T47D (cell line): ENCODE measurements at regions not wholly inside any gene's neighbourhood (a gene's known extent, or its start where the extent isn't known, plus 50 kb on each side); places are given as distances from the start of the nearest gene placed in this dataset.
"Not testable (repeated sequence)": the region's sequence is repeated elsewhere in the genome, so short reads cannot be mapped to it uniquely, and the experiment has no call there.

ENCODE experiments used
- DNase-seq, 2 experiments: peaks; one replicate each; pipeline versions ENCODE4 v3.0.0 to v3.0.0-alpha.2; 2011 to 2012; ENCODE audit warnings: low read depth in 1 of 2, low spot score in 1 of 2
- JUND ChIP-seq: IDR thresholded peaks from 2 replicates; pipeline ENCODE4 v1.6.1; 2012; ENCODE audit warnings: low read depth
- in situ Hi-C: cut with HindIII; loops from 2 replicates; pipeline ENCODE4 v1.10.0; 2016; ENCODE audit warnings: low sequenced_read_pairs, low pct_unique_long_range_greater_than_20kb

- in situ Hi-C loops = no loop called here
- no peak for TF ChIP-seq JUND
- no peak for DNase-seq
These were observed 436.6 kb upstream of the GBE1 start for GRCh38 chr3:82198009-82198408.

- in situ Hi-C loops = no loop called here
- no peak for TF ChIP-seq JUND
- no peak for DNase-seq
These were observed 435.2 kb upstream of the GBE1 start for GRCh38 chr3:82196645-82197044.

GRCh38 chr3:82194870-82195269 lies 433.4 kb upstream of the GBE1 start:
- no peak for TF ChIP-seq JUND
- DNase-seq = no peak
- in situ Hi-C loops = no loop called here

- DNase-seq = no peak
- no peak for TF ChIP-seq JUND
- in situ Hi-C loops = no loop called here
These were observed 424.6 kb upstream of the GBE1 start for GRCh38 chr3:82186017-82186416.

- in situ Hi-C loops = no loop called here
- no peak for DNase-seq
- TF ChIP-seq JUND = no peak
These were observed 417.8 kb upstream of the GBE1 start for GRCh38 chr3:82179291-82179690.

- no peak for DNase-seq
- no peak for TF ChIP-seq JUND
- in situ Hi-C loops = no loop called here
These were observed 416.8 kb upstream of the GBE1 start for GRCh38 chr3:82178291-82178690.

- in situ Hi-C loops = no loop called here
- TF ChIP-seq JUND = no peak
- no peak for DNase-seq
These were observed 416.3 kb upstream of the GBE1 start for GRCh38 chr3:82177774-82178173.

- no peak for DNase-seq
- in situ Hi-C loops = no loop called here
- no peak for TF ChIP-seq JUND
These were observed 403.8 kb upstream of the GBE1 start for GRCh38 chr3:82165266-82165665.

GRCh38 chr3:82163907-82164520 lies 402.6 kb upstream of the GBE1 start:
- in situ Hi-C loops = no loop called here
- no peak for TF ChIP-seq JUND
- DNase-seq = peak in 1 of 2 experiments; percentile 27

GRCh38 chr3:82157952-82158351 lies 396.5 kb upstream of the GBE1 start:
- in situ Hi-C loops = no loop called here
- no peak for TF ChIP-seq JUND
- DNase-seq = no peak

- in situ Hi-C loops = not testable (repeated sequence)
These were observed 392.4 kb upstream of the GBE1 start for GRCh38 chr3:82153892-82154291.

GRCh38 chr3:82145742-82146141 lies 384.3 kb upstream of the GBE1 start:
- in situ Hi-C loops = no loop called here

More at GRCh38 chr3:82153892-82154291, 392.4 kb upstream of the GBE1 start:
- DNase-seq = not testable (repeated sequence)

GRCh38 chr3:82144811-82145210 lies 383.4 kb upstream of the GBE1 start:
- TF ChIP-seq JUND = no peak
- no peak for DNase-seq
- in situ Hi-C loops = no loop called here

More at GRCh38 chr3:82145742-82146141, 384.3 kb upstream of the GBE1 start:
- DNase-seq = no peak
- TF ChIP-seq JUND = no peak
